ENCODE measurements at regions not wholly inside any gene's neighbourhood (a gene's known extent, or its start where the extent isn't known, plus 50 kb on each side); places are given as distances from the start of the nearest gene placed in this dataset.

DNA sequence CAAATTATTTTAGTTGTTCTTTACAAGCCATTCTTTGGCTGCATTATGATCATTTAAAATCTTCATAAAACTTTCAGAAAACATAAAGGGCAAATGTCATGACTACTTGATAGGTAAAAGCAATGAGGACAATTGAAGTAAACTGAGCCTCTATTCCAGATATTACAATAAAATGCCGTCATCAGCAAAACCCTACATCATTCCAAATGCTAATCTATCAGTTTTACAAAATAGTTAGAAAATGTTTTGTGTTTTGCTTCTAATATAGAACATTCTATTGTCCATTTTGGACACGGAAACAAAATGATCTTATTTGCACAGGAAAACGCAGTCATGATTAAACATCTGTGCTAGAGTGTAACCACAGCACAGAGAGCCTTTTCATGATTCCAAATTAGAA, 1330.6 kb upstream of the ADGRL3 start:
- no peak for DNase-seq (ENCODE audit: low read depth)

GRCh38 chr4:59881632-59882031, 1318.5 kb upstream of the ADGRL3 start:
- no peak for DNase-seq (ENCODE audit: low read depth)

DNA sequence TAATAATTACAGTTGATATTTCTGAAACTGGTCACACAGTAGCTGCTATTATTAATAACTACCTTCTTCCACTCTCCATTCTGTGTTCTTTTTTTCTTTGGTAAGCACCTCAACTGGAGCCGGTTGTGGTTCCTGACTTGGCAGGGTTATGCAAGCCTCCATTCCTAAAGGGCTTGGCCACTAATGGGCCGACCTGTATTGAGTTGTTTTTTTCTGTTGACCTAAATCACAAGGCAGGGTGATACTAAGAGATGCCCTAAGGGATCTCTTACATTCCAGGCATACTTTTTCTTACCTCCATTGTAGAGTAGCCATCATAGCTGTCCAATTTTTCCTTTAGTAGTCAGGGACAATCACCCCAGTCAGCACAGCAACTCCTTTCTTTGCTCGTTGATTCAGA, 1295.8 kb upstream of the ADGRL3 start:
- DNase-seq (ENCODE audit: low read depth), result no peak

DNA sequence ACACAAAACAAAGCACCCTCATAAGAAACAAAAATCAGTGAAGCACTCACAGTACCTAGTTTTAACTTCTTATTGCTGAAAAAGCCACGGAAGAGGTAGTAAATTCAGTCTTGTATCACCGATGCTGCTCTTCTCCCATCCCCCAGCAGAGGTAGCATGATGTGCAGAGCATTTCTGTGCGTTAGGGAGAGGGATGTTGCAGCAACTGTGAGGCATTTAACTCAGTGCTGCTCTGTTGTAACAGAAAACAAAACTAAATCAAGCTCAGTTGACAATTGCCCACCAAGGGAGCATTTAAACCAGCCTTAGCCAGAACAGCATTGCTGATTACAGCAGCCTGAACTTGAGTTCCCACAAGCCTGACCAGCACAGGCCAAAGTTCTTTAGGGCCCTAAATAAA, 1279.7 kb upstream of the ADGRL3 start:
- no peak for DNase-seq (ENCODE audit: low read depth)

GRCh38 chr4:59925290-59925689, 1274.8 kb upstream of the ADGRL3 start:
- no peak for DNase-seq (ENCODE audit: low read depth)

DNA sequence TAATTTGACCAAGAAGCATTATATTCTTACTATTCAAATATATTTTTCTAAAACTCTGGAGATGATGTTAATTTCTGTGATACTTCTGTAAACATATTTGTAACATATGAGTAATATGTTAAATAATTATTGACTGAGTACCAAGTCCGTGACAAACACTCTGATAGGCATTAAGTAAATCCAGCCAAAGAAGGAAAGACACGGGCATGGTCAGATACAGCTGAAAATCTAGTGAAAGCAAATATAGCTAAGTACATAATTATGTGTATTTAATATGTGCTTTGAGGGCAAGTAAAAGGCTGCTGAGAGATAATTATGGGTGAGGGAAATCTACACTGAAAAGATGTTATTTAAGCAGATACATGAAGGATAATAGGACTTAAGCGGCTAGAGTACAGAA, 1263.6 kb upstream of the ADGRL3 start:
- DNase-seq (ENCODE audit: low read depth), result no peak

GRCh38 chr4:59938166-59938565, 1262.0 kb upstream of the ADGRL3 start:
- no peak for DNase-seq (ENCODE audit: low read depth)

DNA sequence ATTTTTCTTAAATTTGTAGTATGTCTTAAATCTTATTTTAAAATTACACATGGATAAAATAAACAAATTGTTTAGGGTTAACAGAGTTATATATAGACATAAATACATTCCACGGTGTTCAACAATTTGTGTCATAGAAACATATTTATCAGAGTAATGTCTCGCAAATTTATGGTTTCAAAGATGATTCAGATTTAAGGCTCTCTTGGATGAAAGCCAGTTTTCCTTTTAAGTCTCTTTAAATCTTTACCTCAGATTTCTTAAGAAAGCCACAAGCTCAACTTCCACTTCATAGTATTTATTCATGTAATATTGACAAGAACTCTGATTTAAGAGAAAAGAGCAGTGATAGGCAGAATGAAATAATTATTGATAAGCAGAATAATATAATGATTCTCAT, 1254.8 kb upstream of the ADGRL3 start:
- DNase-seq (ENCODE audit: low read depth), result peak; percentile 52

GRCh38 chr4:59945716-59946115, 1254.4 kb upstream of the ADGRL3 start:
- peak; percentile 2 for DNase-seq (ENCODE audit: low read depth)

- DNase-seq (ENCODE audit: low read depth), result no peak
These were observed 1243.8 kb upstream of the ADGRL3 start for GRCh38 chr4:59956366-59956765.

DNA sequence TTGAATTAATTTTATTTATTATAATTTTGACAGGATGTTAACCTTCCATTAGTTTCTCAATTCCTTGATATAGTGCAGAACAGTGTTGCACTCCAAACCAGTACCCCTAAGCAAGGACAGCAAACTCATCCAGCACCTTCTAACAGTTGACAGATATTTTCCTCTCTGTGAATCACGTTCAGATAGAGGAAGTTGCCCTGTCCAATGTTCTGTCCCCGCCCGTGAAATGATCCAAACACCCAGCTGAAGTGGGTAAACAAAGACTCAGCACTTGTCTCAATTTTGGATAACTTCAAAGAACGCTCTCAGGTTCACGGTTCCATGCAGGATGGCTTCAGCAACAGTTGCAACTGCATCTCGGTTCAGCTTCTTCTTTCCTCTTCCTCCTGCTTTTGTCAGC, 1240.0 kb upstream of the ADGRL3 start:
- no peak for DNase-seq (ENCODE audit: low read depth)

GRCh38 chr4:59966758-59967157, 1233.4 kb upstream of the ADGRL3 start:
- DNase-seq (ENCODE audit: low read depth), result peak; percentile 43

DNA sequence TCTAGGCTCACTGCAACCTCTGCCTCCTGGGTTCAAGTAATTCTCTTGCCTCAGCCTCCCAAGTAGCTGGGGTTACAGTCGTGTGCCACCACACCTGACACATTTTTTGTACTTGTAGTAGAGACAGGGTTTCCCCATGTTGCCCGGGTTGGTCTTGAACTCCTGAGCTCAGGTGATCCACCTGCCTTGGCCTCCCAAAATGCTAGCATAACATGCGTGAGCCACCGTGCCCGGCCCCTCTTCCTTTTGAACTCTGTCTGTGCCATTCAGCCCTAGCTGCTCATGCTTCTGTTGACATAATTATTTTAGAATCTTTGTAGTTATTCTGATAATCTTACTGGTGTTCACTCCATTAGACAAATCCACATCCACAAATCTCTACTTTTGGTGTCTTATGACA, 1231.3 kb upstream of the ADGRL3 start:
- no peak for DNase-seq (ENCODE audit: low read depth)

DNA sequence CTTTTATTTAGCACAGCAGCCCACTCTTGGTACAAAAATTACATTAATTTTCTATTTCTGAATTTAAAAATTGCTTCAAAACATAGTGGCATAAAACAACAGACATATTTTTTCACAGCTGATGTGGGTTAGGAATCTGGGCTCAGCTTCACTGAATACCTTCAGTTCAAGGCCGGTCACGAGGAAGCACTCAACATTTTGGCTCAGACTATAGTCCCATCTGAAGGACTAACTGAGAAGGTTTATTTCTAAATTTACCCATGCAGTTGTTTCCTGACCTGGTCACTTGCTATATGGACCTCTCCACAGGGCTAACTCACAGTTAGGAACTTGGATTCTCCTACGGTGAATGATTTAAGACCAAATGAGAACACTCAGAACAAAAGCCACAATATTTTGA, 1230.2 kb upstream of the ADGRL3 start:
- no peak for DNase-seq (ENCODE audit: low read depth)

- DNase-seq (ENCODE audit: low read depth), result no peak
These were observed 1228.2 kb upstream of the ADGRL3 start for GRCh38 chr4:59971952-59972351.

GRCh38 chr4:59973492-59973891, 1226.6 kb upstream of the ADGRL3 start:
- DNase-seq (ENCODE audit: low read depth), result peak; percentile 57

DNA sequence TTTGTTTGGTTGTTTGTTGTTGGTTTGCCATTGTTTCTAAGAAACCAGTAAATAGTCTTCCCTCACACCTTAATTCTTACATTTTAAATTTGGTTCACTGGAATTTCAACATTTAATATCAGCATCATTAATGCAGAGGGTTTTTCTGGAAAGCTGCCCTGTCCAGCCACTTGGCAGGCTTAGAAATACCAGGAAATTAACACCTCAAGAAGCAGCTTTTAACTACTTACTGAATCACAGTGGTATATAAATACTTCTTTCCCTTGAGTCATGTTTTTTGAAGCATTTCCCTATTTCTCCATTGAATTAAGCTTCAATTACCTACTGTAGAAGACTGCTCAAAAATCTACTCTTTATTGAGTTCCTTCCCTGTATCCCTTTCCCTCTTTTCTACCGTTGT, 1221.1 kb upstream of the ADGRL3 start:
- DNase-seq (ENCODE audit: low read depth), result no peak

GRCh38 chr4:59983852-59984251, 1216.3 kb upstream of the ADGRL3 start:
- DNase-seq (ENCODE audit: low read depth), result no peak

GRCh38 chr4:59987289-59987688, 1212.8 kb upstream of the ADGRL3 start:
- peak; percentile 5 for DNase-seq (ENCODE audit: low read depth)

- no peak for DNase-seq (ENCODE audit: low read depth)
These were observed 1206.0 kb upstream of the ADGRL3 start for GRCh38 chr4:59994118-59994517.

DNA sequence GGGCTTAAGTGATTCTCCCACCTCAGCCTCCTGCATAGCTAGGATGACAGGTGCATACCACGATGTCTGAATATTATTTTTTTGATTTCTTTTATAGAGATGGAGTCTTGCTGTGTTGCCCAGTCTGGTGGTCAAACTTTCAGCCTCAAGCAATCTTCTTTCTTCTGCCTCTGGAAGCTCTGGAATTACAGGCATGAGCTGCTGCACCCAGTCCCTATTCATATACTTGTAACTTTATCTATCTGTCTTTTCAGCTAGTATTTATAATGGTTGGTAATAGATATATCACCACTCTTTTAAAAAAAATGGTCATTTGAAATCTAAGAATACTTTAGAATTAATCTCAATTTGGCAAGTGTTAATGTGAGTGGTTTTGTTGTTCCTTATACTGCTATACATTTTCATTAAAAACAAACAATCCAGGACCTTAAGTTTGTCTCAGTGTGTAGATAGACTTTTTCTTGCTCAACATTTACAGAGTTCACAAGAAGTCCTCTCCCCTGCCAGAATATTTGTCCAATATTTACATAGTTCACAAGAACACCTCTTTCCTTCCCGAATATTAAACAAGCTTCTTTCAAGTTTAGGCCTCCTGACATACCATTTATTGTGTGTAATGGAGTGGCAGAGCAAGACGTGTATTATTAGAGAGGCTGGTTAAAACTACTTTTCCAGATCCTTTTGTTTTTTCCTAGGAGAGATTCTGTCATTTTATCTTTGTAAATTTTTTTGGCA, 1197.4 kb upstream of the ADGRL3 start:
- DNase-seq (ENCODE audit: low read depth), result no peak

DNA sequence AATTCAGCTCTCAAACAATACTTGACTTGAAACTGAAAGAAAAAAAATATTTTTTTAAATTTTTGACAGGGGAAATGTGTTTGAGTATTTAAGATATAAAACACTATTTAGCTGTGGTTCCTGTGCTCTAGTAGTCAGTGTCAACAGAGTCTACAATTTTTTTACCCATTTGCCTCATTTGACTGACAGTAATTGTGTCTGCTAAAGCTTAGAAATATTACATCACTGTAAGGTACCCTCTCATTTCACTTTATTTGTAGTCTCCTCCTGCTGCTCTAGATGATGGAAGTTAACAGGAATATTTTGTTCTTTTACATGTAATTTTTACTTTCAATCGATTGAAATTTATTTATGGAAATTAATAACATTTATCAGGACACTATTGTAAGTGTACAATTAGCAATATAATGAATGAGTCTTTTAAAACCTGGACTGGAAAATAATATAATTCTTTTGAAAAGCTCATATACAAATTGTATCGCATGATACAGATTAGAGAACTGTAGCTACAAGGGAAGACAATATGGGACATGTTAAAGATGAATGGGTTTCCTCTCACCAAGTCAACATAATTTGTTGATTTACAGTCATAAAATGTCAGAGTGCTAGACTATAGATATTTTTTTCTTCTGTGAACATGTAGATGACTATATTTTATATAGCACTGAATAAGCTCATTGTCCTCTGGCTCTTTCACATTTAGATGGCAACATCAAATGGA, 1186.5 kb upstream of the ADGRL3 start:
- DNase-seq (ENCODE audit: low read depth), result no peak

DNA sequence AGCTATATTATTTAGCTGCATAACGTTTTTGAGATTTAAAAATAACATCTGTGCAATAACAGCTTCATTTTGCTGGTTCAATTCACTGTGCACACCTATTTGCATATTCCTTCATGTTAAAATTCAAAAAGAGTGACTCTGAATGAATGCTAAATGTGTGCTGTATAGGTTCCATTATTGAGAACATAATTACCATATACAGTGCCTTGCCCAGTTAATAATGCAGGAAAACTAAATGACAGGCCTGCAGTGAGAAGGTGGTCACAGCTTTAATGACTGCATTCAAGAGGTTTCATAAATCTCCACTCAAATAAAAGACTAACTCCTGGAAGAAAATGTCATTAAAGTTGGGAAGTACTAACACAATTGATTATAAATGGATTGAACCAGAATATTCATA, 1183.2 kb upstream of the ADGRL3 start:
- DNase-seq (ENCODE audit: low read depth), result no peak

- DNase-seq (ENCODE audit: low read depth), result no peak
These were observed 1180.9 kb upstream of the ADGRL3 start for GRCh38 chr4:60019180-60019579.
